Caco-2 (cell line): ENCODE measurements at regions not wholly inside any gene's neighbourhood (a gene's known extent, or its start where the extent isn't known, plus 50 kb on each side); places are given as distances from the start of the nearest gene placed in this dataset.

Experiments
- BruUV-seq: library from RNA; stranded (reverse); fragments of 400-500 nt; replicated peaks from 2 replicates; lab custom pipeline; 2021; lab: Mats Ljungman, UMichigan
- CTCF ChIA-PET: fragments of 300-600 bp; sonication (Branson Sonifier 250); formaldehyde crosslinking; loops from one replicate; lab custom pipeline; 2022; ENCODE audit warnings: antibody characterized with exemption; lab: Charles Lee
- POLR2A ChIA-PET: fragments of 300-600 bp; sonication (Branson Sonifier 250); formaldehyde crosslinking; loops from one replicate; lab custom pipeline; 2022; ENCODE audit warnings: antibody characterized with exemption; lab: Charles Lee
- DNase-seq, 2 experiments: peaks; one replicate each; pipeline versions ENCODE4 v3.0.0 to v3.0.0-alpha.2; 2020 to 2022
- H3K27me3 ChIP-seq: replicated peaks from 2 replicates; pipeline ENCODE4 v1.6.0; 2011; ENCODE audit warnings: low read length; ENCODE audit not compliant: control insufficient read depth, insufficient read depth
- H3K36me3 ChIP-seq: 2 replicates; pipeline ENCODE4 v1.5.1; 2011; ENCODE audit warnings: low read length; ENCODE audit not compliant: control insufficient read depth, insufficient read depth
- H3K4me1 ChIP-seq: fragments of 250-450 bp; sonication (Bioruptor Pico); 2 replicates; pipeline ENCODE4 v1.5.1; 2020; ENCODE audit warnings: mild to moderate bottlenecking
- H3K4me3 ChIP-seq: 2 replicates; pipeline ENCODE4 v1.5.1; 2011; ENCODE audit warnings: low read depth, mild to moderate bottlenecking, control low read depth, low read length
- H3K9me3 ChIP-seq: fragments of 250-450 bp; sonication (Bioruptor Pico); 2 replicates; pipeline ENCODE4 v1.5.1; 2020; ENCODE audit warnings: mild to moderate bottlenecking, moderate library complexity
- H3K27ac Mint-ChIP-seq: one replicate; pipeline ENCODE4 v1.8.0; 2022; ENCODE audit warnings: mixed read lengths; ENCODE audit not compliant: unreplicated experiment
- H3K27me3 Mint-ChIP-seq: one replicate; pipeline ENCODE4 v1.8.0; 2022; ENCODE audit warnings: mixed read lengths; ENCODE audit not compliant: insufficient read depth, unreplicated experiment
- H3K36me3 Mint-ChIP-seq: one replicate; pipeline ENCODE4 v1.8.0; 2022; ENCODE audit warnings: mild to moderate bottlenecking, mixed read lengths; ENCODE audit not compliant: insufficient read depth, unreplicated experiment
- H3K4me1 Mint-ChIP-seq: one replicate; pipeline ENCODE4 v1.8.0; 2022; ENCODE audit warnings: low read depth, mixed read lengths; ENCODE audit not compliant: unreplicated experiment
- H3K4me3 Mint-ChIP-seq: one replicate; pipeline ENCODE4 v1.8.0; 2022; ENCODE audit warnings: mild to moderate bottlenecking, moderate library complexity, mixed read lengths; ENCODE audit not compliant: unreplicated experiment
- H3K9me3 Mint-ChIP-seq: one replicate; pipeline ENCODE4 v1.8.0; 2022; ENCODE audit warnings: mixed read lengths; ENCODE audit not compliant: unreplicated experiment
- CTCF ChIP-seq, 2 experiments: fragments of 200-600 bp in 1 of 2; IDR thresholded peaks; 1 replicate in 1 of 2; 2 replicates in 1 of 2; pipeline versions ENCODE4 v1.5.1 to v1.8.0; 2011 to 2022; ENCODE audit warnings: antibody characterized with exemption in 1 of 2, control low read depth in 1 of 2, inconsistent platforms in 1 of 2, low read depth in 1 of 2, low read length in 1 of 2, mild to moderate bottlenecking in 1 of 2, moderate library complexity in 1 of 2; ENCODE audit not compliant: insufficient read depth in 1 of 2, severe bottlenecking in 1 of 2, unreplicated experiment in 1 of 2
- intact Hi-C: fragments of 100-400 bp; cut with micrococcal nuclease; formaldehyde crosslinking; loops from one replicate; pipeline ENCODE4 v1.10.0; 2022; ENCODE audit not compliant: unreplicated experiment

DNA sequence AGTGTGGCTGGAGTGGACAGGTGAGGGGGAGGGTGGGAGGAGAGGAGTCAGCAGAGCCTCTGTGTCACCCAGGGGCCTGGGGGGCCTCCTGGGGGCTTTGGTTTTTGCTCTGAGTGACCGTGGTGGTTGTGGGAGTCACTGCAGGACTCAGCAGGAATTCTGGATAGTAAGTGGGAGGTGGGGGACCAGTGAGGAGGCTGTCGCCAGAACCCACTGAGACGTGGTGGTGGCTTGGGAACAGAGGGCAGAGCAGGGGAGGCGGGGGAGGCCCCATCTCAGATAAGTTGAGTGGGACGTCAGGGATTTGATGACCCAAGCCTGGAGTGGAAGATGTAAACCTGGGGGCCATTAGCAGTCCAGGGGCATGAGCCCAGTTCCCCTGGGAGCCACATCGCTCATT is 123.2 kb upstream of the WNT4 start:
- ChIA-PET POLR2A (no interaction called here), CTCF (no interaction called here)
- Mint-ChIP-seq H3K4me1 (peaks cover 31% of the 10 kb centered on the region), H3K9me3 (no peaks in the 10 kb centered on the region), H3K4me3 (no peak overlapping the region), H3K27ac (no peak overlapping the region), H3K36me3 (no peaks in the 10 kb centered on the region), H3K27me3 (no peaks in the 10 kb centered on the region)
- no TSS peak for BruUV-seq
- Histone ChIP-seq H3K4me1 (peaks cover 13% of the 10 kb centered on the region), H3K36me3 (no peaks in the 10 kb centered on the region), H3K4me3 (no peak overlapping the region), H3K27me3 (no peaks in the 10 kb centered on the region), H3K9me3 (no peaks in the 10 kb centered on the region)
- DNase-seq, result no peak
- intact Hi-C loops, result no loop called here
- no peak for TF ChIP-seq CTCF (IDR thresholded peaks at IDR 0.05; ENCODE audit: insufficient read depth in 1 of 2, low read depth in 1 of 2, low read length in 1 of 2, severe bottlenecking in 1 of 2, unreplicated experiment in 1 of 2)

- Mint-ChIP-seq H3K27me3 (no peaks in the 10 kb centered on the region), H3K4me3 (no peak overlapping the region), H3K4me1 (peaks cover 25% of the 10 kb centered on the region), H3K27ac (no peak overlapping the region), H3K9me3 (no peaks in the 10 kb centered on the region), H3K36me3 (no peaks in the 10 kb centered on the region)
- Histone ChIP-seq H3K4me3 (no peak overlapping the region), H3K27me3 (no peaks in the 10 kb centered on the region), H3K36me3 (no peaks in the 10 kb centered on the region), H3K4me1 (peaks cover 13% of the 10 kb centered on the region), H3K9me3 (no peaks in the 10 kb centered on the region)
- DNase-seq, result no peak
- TF ChIP-seq CTCF (IDR thresholded peaks at IDR 0.05; ENCODE audit: insufficient read depth in 1 of 2, low read depth in 1 of 2, low read length in 1 of 2, severe bottlenecking in 1 of 2, unreplicated experiment in 1 of 2), result no peak
- no TSS peak for BruUV-seq
- ChIA-PET POLR2A (no interaction called here), CTCF (no interaction called here)
- intact Hi-C loops, result no loop called here
Measured at GRCh38 chr1:22267413-22268175, 124.7 kb upstream of the WNT4 start.

- H3K36me3 ChIP-seq, result no peaks in the 10 kb centered on the region
- Mint-ChIP-seq H3K4me3 (no peak overlapping the region), H3K27me3 (no peaks in the 10 kb centered on the region), H3K36me3 (no peaks in the 10 kb centered on the region), H3K9me3 (no peaks in the 10 kb centered on the region), H3K4me1 (peaks cover 25% of the 10 kb centered on the region), H3K27ac (no peak overlapping the region)
- H3K27me3 ChIP-seq, result no peaks in the 10 kb centered on the region
- BruUV-seq, result no TSS peak
- intact Hi-C loops, result no loop called here
- ChIA-PET POLR2A (no interaction called here), CTCF (interaction anchor here (0.8 kb wide), 1 partner anchor 146 kb away, joined by 3 read pairs; no protein-coding TSS in a partner anchor)
- no peak for TF ChIP-seq CTCF (IDR thresholded peaks at IDR 0.05; ENCODE audit: insufficient read depth in 1 of 2, low read depth in 1 of 2, low read length in 1 of 2, severe bottlenecking in 1 of 2, unreplicated experiment in 1 of 2)
- H3K4me1 ChIP-seq, result peaks cover 13% of the 10 kb centered on the region
- H3K9me3 ChIP-seq, result no peaks in the 10 kb centered on the region
- DNase-seq, result no peak
- H3K4me3 ChIP-seq, result no peak overlapping the region
Measured at GRCh38 chr1:22268327-22268726, 125.4 kb upstream of the WNT4 start.
